ENCODE measurements at regions not wholly inside any gene's neighbourhood (a gene's known extent, or its start where the extent isn't known, plus 50 kb on each side); places are given as distances from the start of the nearest gene placed in this dataset.

DNA sequence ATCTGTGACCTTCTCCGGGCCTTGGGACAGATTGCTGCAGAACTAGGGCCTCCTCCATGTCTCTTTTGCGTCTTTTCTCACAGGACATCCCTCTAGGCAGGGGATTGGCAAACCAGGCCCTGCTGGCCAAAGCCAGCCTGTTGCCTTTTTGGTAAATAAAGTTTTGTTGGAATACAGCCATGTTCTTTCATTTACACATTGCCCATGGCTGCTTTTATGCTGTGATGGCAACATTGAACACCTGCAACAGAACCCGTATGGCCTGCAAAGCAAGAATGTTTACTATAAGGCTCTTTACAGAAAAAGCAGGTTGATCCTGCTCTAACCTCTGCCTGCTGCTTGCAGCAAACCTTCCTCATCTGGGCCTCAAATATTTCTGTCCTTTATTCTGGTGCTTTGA is 56.8 kb upstream of the B3GAT1 start:
- TF ChIP-seq POLR2A (IDR thresholded peaks at IDR 0.05) (no peak), POLR2AphosphoS5 (IDR thresholded peaks at IDR 0.05) (no peak), EP300 (IDR thresholded peaks at IDR 0.05) (no peak)
- TF ChIP-seq, protein P1, sequence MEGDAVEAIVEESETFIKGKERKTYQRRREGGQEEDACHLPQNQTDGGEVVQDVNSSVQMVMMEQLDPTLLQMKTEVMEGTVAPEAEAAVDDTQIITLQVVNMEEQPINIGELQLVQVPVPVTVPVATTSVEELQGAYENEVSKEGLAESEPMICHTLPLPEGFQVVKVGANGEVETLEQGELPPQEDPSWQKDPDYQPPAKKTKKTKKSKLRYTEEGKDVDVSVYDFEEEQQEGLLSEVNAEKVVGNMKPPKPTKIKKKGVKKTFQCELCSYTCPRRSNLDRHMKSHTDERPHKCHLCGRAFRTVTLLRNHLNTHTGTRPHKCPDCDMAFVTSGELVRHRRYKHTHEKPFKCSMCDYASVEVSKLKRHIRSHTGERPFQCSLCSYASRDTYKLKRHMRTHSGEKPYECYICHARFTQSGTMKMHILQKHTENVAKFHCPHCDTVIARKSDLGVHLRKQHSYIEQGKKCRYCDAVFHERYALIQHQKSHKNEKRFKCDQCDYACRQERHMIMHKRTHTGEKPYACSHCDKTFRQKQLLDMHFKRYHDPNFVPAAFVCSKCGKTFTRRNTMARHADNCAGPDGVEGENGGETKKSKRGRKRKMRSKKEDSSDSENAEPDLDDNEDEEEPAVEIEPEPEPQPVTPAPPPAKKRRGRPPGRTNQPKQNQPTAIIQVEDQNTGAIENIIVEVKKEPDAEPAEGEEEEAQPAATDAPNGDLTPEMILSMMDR (IDR thresholded peaks at IDR 0.05) = no peak
